ENCODE measurements at regions not wholly inside any gene's neighbourhood (a gene's known extent, or its start where the extent isn't known, plus 50 kb on each side); places are given as distances from the start of the nearest gene placed in this dataset.
A peak's percentile ranks its signal among the peaks of the same experiment; 100 is the strongest.
"Not testable (repeated sequence)": the region's sequence is repeated elsewhere in the genome, so short reads cannot be mapped to it uniquely, and the experiment has no call there.

DNA sequence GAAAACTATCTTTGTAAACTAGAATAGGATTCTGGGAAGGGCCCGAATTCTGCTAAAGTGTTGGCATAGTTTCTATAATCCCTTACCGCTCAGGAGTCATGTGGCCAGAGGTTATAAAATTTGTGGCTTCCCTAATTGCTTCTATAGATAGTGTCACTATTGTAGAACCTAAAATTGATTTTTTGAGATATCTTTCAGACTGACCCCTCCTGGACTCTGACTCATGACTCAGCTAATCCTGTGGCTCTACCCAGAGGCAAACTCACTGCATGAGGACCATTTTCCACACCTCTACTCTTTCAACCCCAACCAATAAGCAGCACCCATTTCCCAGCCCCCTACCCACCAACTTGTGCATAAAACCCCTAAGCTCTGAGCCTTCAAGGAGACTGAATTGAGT, 61.8 kb upstream of the PRSS23 start:
- Histone ChIP-seq H3K9ac (ENCODE audit: low read depth, low read length) (no peak overlapping the region), H3K4me1 (ENCODE audit: control insufficient read depth, insufficient read depth, low read length) (peaks cover 87% of the 10 kb centered on the region), H3K4me2 (ENCODE audit: low read length) (no peak overlapping the region), H3K9me3 (replicated peaks; ENCODE audit: low read length) (no peaks in the 10 kb centered on the region), H3K4me3 (ENCODE audit: low read length) (no peak overlapping the region), H3K36me3 (ENCODE audit: insufficient read depth, low read length) (no peaks in the 10 kb centered on the region), H3K27me3 (ENCODE audit: control insufficient read depth, insufficient read depth, low read length) (no peaks in the 10 kb centered on the region)

DNA sequence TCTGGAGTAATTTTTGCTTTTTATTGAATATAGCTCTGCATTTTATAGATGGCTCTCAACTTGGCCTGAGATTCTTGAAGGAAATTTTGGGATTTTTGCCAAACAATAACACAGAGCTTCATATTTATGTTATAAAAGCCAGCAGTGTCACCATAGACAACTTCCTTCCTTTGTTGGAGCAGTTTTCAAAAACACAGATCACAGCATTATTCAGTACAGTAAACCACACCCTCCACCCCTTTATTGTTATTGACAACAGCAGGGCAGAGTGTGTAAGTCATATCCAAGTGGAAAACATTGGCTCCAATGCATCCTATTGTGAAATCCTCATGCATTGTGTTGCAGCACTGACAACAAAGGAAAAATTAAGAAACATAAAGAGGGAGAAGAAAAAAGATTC, 62.6 kb upstream of the PRSS23 start:
- H3K4me1 ChIP-seq (ENCODE audit: control insufficient read depth, insufficient read depth, low read length), result peaks cover 87% of the 10 kb centered on the region
- no peak overlapping the region for H3K4me2 ChIP-seq (ENCODE audit: low read length)
- H3K9ac ChIP-seq (ENCODE audit: low read depth, low read length), result peak overlapping the region; percentile 50
- H3K36me3 ChIP-seq (ENCODE audit: insufficient read depth, low read length), result no peaks in the 10 kb centered on the region
- H3K4me3 ChIP-seq (ENCODE audit: low read length), result no peak overlapping the region
- H3K9me3 ChIP-seq (replicated peaks; ENCODE audit: low read length), result no peaks in the 10 kb centered on the region
- H3K27me3 ChIP-seq (ENCODE audit: control insufficient read depth, insufficient read depth, low read length), result no peaks in the 10 kb centered on the region

DNA sequence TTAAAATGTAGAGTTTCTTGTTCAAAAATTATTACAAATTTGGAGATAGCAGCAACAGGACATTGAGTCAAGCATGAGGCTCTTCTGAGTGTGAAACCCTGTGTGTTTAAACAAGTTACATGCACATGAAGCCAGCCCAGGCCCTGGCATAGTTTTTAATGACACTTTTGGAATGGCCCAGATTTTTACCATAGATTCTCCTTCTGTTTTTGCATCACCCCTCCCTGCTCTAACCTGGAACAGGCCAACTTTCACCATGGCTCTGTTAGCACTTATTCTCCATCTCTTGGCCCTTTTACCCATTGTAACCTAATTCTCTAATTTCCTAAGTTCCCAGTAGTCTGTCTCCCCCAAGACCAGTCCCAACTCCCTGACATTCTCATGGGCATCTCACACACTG, 63.1 kb upstream of the PRSS23 start:
- Histone ChIP-seq H3K36me3 (ENCODE audit: insufficient read depth, low read length) (no peaks in the 10 kb centered on the region), H3K4me3 (ENCODE audit: low read length) (no peak overlapping the region), H3K9me3 (replicated peaks; ENCODE audit: low read length) (no peaks in the 10 kb centered on the region), H3K27me3 (ENCODE audit: control insufficient read depth, insufficient read depth, low read length) (no peaks in the 10 kb centered on the region), H3K9ac (ENCODE audit: low read depth, low read length) (peak overlapping the region; percentile 50), H3K4me2 (ENCODE audit: low read length) (no peak overlapping the region), H3K4me1 (ENCODE audit: control insufficient read depth, insufficient read depth, low read length) (peaks cover 82% of the 10 kb centered on the region)

DNA sequence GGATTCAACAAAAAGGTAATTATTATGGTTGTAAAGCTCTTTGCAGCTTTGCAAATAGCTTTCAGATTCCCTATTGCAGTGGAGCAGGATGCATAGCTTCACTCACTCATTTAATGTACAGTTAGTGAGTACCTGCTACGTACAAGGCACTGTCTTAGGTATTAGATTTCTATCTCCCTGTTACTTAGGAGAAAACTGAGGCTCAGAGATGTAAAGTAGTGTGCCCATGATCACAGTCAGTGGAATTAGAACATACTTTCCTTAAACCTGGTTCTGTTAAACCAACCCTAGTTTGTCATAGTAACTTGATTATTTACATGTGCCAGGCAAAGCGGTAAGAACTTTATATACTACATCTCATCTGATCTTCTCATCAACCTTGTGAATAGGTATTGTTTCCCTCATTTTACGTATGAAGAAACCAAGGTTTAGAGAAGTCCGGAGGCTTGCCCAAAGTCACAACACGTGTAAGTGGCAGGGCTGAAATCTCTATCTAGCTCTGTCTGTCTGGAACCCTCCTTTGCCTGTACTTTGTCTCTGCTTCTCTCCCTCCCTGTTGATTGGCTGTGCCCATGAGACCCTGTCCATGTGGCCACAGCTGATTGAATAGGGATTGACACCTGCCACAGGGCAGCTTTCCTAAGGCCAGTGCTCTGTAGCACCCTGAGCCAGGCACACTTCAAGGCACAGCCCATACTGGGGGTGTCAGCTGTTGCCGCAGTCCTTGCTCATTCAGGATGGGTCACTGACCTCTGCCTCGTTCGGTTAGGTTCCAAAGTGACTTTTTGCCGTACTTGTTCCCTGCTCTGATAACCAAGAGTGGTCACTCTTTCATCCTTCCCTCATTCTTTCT, 63.8 kb upstream of the PRSS23 start:
- Histone ChIP-seq H3K4me1 (ENCODE audit: control insufficient read depth, insufficient read depth, low read length) (peaks cover 76% of the 10 kb centered on the region), H3K9me3 (replicated peaks; ENCODE audit: low read length) (no peaks in the 10 kb centered on the region), H3K27me3 (ENCODE audit: control insufficient read depth, insufficient read depth, low read length) (no peaks in the 10 kb centered on the region), H3K9ac (ENCODE audit: low read depth, low read length) (peak overlapping the region; percentile 50), H3K36me3 (ENCODE audit: insufficient read depth, low read length) (no peaks in the 10 kb centered on the region), H3K4me2 (ENCODE audit: low read length) (peak overlapping the region; percentile 50), H3K4me3 (ENCODE audit: low read length) (no peak overlapping the region)

DNA sequence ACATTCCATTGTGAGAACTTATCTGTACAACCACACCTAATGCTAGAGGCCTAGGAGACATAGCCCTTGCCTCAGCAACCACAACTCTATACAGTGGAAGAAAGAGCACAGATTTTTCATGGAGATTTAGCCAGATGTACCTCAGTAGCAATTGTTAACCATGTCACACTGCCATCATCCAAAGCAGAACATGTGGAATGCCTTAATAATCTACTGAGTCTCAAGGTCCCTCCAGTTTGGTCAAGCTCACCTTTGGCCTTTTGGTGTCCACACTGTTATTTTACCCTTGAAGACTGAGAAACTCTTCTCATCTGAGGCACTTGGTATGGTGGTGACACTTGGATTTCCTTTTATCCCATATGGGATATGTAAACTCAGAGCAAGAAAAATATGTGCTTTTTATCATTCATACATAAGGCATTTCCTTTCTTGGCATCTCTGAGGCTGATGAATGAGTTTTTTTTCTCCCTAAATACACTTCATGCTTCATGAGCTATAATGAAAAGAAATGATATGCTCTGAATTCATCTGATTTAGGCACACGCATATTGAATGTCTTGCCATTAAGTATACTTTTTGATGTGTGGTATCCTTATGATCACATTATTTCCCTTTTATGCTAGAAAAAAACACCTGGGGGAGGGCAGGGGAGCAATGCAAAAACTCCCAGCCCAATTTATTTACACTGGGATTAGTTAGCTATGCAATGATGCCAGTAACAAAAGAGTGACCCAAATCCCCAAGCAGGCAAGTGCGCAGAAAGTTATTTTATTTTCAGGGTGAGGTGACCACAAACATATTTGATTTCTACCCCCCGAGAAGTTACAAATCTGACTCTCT, 63.3 kb upstream of the ME3 start:
- H3K9ac ChIP-seq (ENCODE audit: low read depth, low read length), result peak overlapping the region; percentile 50
- H3K36me3 ChIP-seq (ENCODE audit: insufficient read depth, low read length), result no peaks in the 10 kb centered on the region
- H3K4me3 ChIP-seq (ENCODE audit: low read length), result peak overlapping the region; percentile 24
- H3K9me3 ChIP-seq (replicated peaks; ENCODE audit: low read length), result no peaks in the 10 kb centered on the region
- no peaks in the 10 kb centered on the region for H3K27me3 ChIP-seq (ENCODE audit: control insufficient read depth, insufficient read depth, low read length)
- peaks cover 67% of the 10 kb centered on the region for H3K4me1 ChIP-seq (ENCODE audit: control insufficient read depth, insufficient read depth, low read length)
- peak overlapping the region; percentile 50 for H3K4me2 ChIP-seq (ENCODE audit: low read length)

DNA sequence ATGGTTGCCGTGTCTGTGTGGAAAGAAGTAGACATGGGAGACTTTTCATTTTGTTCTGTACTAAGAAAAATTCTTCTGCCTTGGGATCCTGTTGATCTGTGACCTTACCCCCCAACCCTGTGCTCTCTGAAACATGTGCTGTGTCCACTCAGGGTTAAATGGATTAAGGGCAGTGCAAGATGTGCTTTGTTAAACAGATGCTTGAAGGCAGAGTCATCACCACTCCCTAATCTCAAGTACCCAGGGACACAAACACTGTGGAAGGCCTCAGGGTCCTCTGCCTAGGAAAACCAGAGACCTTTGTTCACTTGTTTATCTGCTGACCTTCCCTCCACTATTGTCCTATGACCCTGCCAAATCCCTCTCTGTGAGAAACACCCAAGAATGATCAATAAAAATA, 60.3 kb upstream of the ME3 start:
- not testable (repeated sequence) for H3K36me3 ChIP-seq (ENCODE audit: insufficient read depth, low read length); H3K4me2 ChIP-seq (ENCODE audit: low read length); H3K4me3 ChIP-seq (ENCODE audit: low read length); H3K27me3 ChIP-seq (ENCODE audit: control insufficient read depth, insufficient read depth, low read length); H3K9me3 ChIP-seq (replicated peaks; ENCODE audit: low read length)
- Histone ChIP-seq H3K9ac (ENCODE audit: low read depth, low read length) (peak overlapping the region; percentile 51), H3K4me1 (ENCODE audit: control insufficient read depth, insufficient read depth, low read length) (peaks cover 39% of the 10 kb centered on the region)

DNA sequence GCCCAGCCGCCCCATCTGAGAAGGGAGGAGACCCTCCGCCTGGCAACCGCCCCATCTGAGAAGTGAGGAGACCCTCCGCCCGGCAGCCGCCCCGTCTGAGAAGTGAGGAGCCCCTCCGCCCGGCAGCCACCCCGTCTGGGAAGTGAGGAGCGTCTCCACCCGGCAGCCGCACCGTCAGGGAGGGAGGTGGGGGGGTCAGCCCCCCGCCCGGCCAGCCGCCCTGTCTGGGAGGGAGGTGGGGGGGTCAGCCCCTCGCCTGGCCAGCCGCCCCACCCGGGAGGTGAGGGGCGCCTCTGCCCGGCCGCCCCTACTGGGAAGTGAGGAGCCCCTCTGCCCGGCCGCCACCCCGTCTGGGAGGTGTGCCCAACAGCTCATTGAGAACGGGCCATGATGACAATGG, 59.9 kb upstream of the ME3 start:
- not testable (repeated sequence) for H3K36me3 ChIP-seq (ENCODE audit: insufficient read depth, low read length); H3K9me3 ChIP-seq (replicated peaks; ENCODE audit: low read length); H3K4me3 ChIP-seq (ENCODE audit: low read length); H3K9ac ChIP-seq (ENCODE audit: low read depth, low read length); H3K27me3 ChIP-seq (ENCODE audit: control insufficient read depth, insufficient read depth, low read length); H3K4me2 ChIP-seq (ENCODE audit: low read length)
- H3K4me1 ChIP-seq (ENCODE audit: control insufficient read depth, insufficient read depth, low read length), result peaks cover 35% of the 10 kb centered on the region

DNA sequence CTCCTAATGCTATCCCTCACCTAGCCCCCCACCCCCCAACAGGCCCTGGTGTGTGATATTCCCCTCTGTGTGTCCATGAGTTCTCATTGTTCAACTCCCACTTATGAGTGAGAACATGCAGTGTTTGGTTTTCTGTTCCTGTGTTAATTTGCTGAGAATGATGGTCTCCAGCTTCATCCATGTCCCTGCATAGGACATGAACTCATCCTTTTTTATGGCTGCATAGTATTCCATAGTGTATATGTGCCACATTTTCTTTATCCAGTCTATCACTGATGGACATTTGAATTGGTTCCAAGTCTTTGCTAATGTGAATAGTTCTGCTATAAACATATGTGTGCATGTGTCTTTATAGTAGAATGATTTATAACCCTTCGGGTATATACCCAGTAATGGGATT, 57.2 kb upstream of the ME3 start:
- H3K9ac ChIP-seq (ENCODE audit: low read depth, low read length); H3K4me3 ChIP-seq (ENCODE audit: low read length); H3K36me3 ChIP-seq (ENCODE audit: insufficient read depth, low read length); H3K27me3 ChIP-seq (ENCODE audit: control insufficient read depth, insufficient read depth, low read length); H3K9me3 ChIP-seq (replicated peaks; ENCODE audit: low read length); H3K4me2 ChIP-seq (ENCODE audit: low read length): not testable (repeated sequence)
- peaks cover 19% of the 10 kb centered on the region for H3K4me1 ChIP-seq (ENCODE audit: control insufficient read depth, insufficient read depth, low read length)

DNA sequence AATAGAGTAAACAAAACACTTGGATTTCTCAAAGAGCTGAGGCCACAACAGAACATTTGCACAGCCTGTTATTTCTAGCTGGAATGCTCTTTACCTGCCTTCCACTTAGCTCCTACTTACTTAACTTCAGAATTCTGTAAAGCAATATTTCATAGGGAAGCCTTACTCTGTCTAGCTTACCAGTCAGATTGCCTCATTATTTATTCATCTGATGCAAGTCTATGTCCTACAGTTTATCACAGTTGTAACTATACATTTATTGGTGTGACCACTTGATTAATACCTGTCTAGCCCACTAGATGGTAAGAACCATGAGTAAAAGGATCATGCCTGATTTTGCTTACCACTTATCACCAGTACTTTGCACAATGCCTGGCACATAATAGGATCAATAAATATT, 56.1 kb upstream of the ME3 start:
- H3K4me2 ChIP-seq (ENCODE audit: low read length), result no peak overlapping the region
- H3K4me1 ChIP-seq (ENCODE audit: control insufficient read depth, insufficient read depth, low read length), result peaks cover 16% of the 10 kb centered on the region
- no peak overlapping the region for H3K9ac ChIP-seq (ENCODE audit: low read depth, low read length)
- no peak overlapping the region for H3K4me3 ChIP-seq (ENCODE audit: low read length)
- no peaks in the 10 kb centered on the region for H3K36me3 ChIP-seq (ENCODE audit: insufficient read depth, low read length)
- no peaks in the 10 kb centered on the region for H3K27me3 ChIP-seq (ENCODE audit: control insufficient read depth, insufficient read depth, low read length)
- H3K9me3 ChIP-seq (replicated peaks; ENCODE audit: low read length), result no peaks in the 10 kb centered on the region

DNA sequence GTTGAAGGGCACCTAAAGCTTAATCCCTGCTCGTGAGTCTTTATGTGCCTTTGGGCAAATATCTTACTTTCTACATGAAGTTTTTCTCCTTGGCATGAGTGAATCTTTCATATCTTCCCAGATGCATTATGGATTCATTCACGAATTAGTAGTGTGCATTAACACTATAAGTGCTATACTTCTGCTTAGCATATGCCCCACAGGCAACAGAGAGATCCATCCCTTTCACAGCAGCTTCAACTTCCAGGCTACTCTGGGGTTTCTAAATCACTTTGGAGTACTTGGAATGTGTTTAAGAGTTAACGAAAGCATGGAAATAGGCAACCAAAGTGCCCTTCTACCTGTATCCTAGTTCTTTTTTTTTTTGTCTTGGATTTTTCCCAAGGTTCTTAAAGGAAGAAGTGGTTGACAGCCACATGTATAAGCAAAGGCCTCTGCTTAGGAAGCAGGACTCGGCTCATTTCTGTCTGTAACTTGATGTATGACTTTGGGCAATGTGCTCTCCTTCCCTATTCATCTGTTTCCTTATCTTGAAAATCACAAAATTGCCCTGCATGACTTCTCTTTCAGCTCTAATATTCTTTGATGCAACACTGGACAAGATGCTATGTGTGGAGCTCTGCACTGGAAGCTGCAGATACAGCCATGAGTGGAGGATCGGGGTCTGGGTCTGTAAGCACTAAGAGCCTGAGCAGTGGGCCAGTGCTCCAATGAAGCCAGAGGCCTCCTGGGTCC, 54.5 kb upstream of the ME3 start:
- Histone ChIP-seq H3K36me3 (ENCODE audit: insufficient read depth, low read length) (no peaks in the 10 kb centered on the region), H3K4me3 (ENCODE audit: low read length) (no peak overlapping the region), H3K9me3 (replicated peaks; ENCODE audit: low read length) (peaks cover 6% of the 10 kb centered on the region)

DNA sequence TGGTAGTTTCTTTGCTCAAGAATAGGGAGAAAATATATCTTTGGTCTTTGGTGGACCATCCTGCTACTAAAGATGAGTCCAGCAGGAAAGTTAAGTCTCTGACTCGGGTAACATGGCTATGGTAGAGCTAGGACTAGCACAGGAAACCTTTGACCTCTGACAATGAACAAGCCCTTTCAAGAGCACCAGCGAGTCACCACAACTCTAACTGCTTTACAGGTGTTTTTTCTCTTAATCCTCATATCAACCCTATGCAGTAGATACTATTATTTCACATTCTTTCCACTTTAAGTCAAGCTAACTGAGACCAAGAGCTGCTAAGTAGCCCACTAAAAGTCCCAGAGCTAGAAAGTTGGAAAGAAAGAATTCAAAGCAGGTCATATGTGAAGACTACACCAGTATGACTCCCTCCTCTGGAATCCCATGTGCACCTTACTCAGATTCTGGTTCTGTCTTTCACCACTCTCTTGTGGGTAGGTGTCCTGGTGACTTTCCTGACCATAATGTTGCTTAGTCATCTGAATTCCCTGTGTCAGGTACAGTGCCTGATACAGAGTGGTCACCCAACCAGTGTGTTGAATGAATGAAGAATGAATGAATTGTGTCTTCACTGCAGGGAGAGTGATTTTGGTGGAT, 53.8 kb upstream of the ME3 start:
- no peak overlapping the region for H3K4me2 ChIP-seq (ENCODE audit: low read length)
- no peak overlapping the region for H3K4me3 ChIP-seq (ENCODE audit: low read length)
- H3K36me3 ChIP-seq (ENCODE audit: insufficient read depth, low read length), result no peaks in the 10 kb centered on the region
- peaks cover 6% of the 10 kb centered on the region for H3K9me3 ChIP-seq (replicated peaks; ENCODE audit: low read length)
- H3K9ac ChIP-seq (ENCODE audit: low read depth, low read length), result no peak overlapping the region
- no peaks in the 10 kb centered on the region for H3K27me3 ChIP-seq (ENCODE audit: control insufficient read depth, insufficient read depth, low read length)
- H3K4me1 ChIP-seq (ENCODE audit: control insufficient read depth, insufficient read depth, low read length), result peaks cover 21% of the 10 kb centered on the region

More for the DNA sequence above, 54.5 kb upstream of the ME3 start:
- no peak overlapping the region for H3K9ac ChIP-seq (ENCODE audit: low read depth, low read length)
- H3K4me2 ChIP-seq (ENCODE audit: low read length), result no peak overlapping the region
- peaks cover 15% of the 10 kb centered on the region for H3K4me1 ChIP-seq (ENCODE audit: control insufficient read depth, insufficient read depth, low read length)
- no peaks in the 10 kb centered on the region for H3K27me3 ChIP-seq (ENCODE audit: control insufficient read depth, insufficient read depth, low read length)
